ENCODE measurements at regions not wholly inside any gene's neighbourhood (a gene's known extent, or its start where the extent isn't known, plus 50 kb on each side); places are given as distances from the start of the nearest gene placed in this dataset.

DNA sequence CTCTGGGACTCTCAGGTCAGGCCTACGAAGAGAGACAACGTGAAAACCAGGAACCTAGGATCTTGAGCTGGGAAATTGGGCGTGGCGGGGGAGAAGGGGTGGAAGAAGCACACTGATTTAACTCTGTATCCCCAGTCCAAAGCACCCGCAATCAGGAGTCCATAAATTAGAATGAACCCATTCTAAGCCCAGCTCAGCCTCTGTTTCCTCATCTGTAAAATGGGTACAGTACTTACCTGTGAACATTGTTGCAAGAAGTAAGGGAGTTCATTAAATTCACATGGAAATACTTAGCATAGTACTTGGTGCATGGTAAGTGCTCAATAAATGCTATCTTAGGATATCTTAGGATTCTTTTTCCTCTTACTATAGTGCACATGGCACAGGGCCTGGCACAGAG lies 326.7 kb downstream of the BCOR start:
- Histone ChIP-seq H3K18ac (ENCODE audit: low read depth, low read length) (no peak overlapping the region), H4K5ac (ENCODE audit: low read depth, low read length) (no peak overlapping the region), H2BK120ac (ENCODE audit: low read depth, low read length) (no peak overlapping the region), H3K56ac (ENCODE audit: extremely low read depth, insufficient read depth, low read length) (no peak overlapping the region), H3K4ac (ENCODE audit: low read depth, low read length) (no peak overlapping the region), H3K4me3 (ENCODE audit: insufficient read depth, low read depth, low read length) (no peak overlapping the region), H3K27ac (ENCODE audit: insufficient read depth, low read length) (no peak overlapping the region), H4K20me1 (ENCODE audit: insufficient read depth, low read length) (no peaks in the 10 kb centered on the region), H3K4me2 (ENCODE audit: low read depth, low read length) (no peak overlapping the region), H3K9me3 (ENCODE audit: control insufficient read depth, insufficient read depth, low read length) (no peaks in the 10 kb centered on the region), H2AK9ac (replicated peaks; ENCODE audit: low read depth, low read length, poor library complexity) (no peak overlapping the region), H3K27me3 (ENCODE audit: control insufficient read depth, insufficient read depth, low read length) (peaks cover 7% of the 10 kb centered on the region; the same call in 1 of the 2 replicates), H3K9me1 (ENCODE audit: insufficient read depth, low read length) (0 out of 2 replicates have a peak, but pooled peaks cover 3% of the 10 kb centered on the region), H3K14ac (replicated peaks; ENCODE audit: low read depth, low read length) (no peak overlapping the region), H2BK5ac (ENCODE audit: low read depth, low read length, poor library complexity, severe bottlenecking) (no peak overlapping the region), H3K36me3 (ENCODE audit: control insufficient read depth, insufficient read depth, low read length) (no peaks in the 10 kb centered on the region), H2AFZ (replicated peaks; ENCODE audit: low read length, poor library complexity) (no peak overlapping the region), H3K4me1 (ENCODE audit: control insufficient read depth, insufficient read depth, low read length) (peaks cover 2% of the 10 kb centered on the region), H4K8ac (ENCODE audit: low read depth in 2 of 2, low read length in 2 of 2) (no peak overlapping the region; a peak in 1 of 4 replicates), H2BK20ac (ENCODE audit: low read depth, low read length) (no peak overlapping the region; the same call in 1 of the 2 replicates), H3K9ac (ENCODE audit: low read depth, low read length) (no peak overlapping the region), H3K79me1 (ENCODE audit: low read depth in 1 of 2, low read length in 2 of 2) (no peaks in the 10 kb centered on the region), H2BK15ac (ENCODE audit: low read depth, low read length) (no peak overlapping the region), H2AK5ac (ENCODE audit: low read depth, low read length) (no peak overlapping the region), H3K23ac (ENCODE audit: low read depth, low read length) (no peak overlapping the region), H4K91ac (ENCODE audit: insufficient read depth, low read depth, low read length) (peak overlapping the region; percentile 18; the same call in 1 of the 2 replicates)
- intact Hi-C loops (cut with micrococcal nuclease) (no loop called here), in situ Hi-C loops (cut with MboI; ENCODE audit: low sequenced_read_pairs) (no loop called here), dilution Hi-C loops (cut with HindIII; ENCODE audit: low sequenced_read_pairs, unreplicated experiment) (no loop called here)
- CTCF ChIA-PET: no interaction called here
- no peak for TF ChIP-seq SMC3 (IDR thresholded peaks at IDR 0.05; ENCODE audit: low read depth, low read length)
- no peak for ATAC-seq (ENCODE audit: low read depth)
- no TSS peak for BruUV-seq (replicated peaks)
- POLR2A ChIA-PET (ENCODE audit: unreplicated experiment): no interaction called here
- no CpG with 5 or more reads among the region's 5 CpGs for WGBS, 2 experiments (ENCODE audit: extremely low coverage in 2 of 2, insufficient read length in 1 of 2)
- DNase-seq: no peak

Data from IMR-90 (cell line).